Sciatic nerve (tissue), 2 donors: ENCODE measurements at regions not wholly inside any gene's neighbourhood (a gene's known extent, or its start where the extent isn't known, plus 50 kb on each side); places are given as distances from the start of the nearest gene placed in this dataset.
"Not testable (repeated sequence)": the region's sequence is repeated elsewhere in the genome, so short reads cannot be mapped to it uniquely, and the experiment has no call there.

Experiments used
- ATAC-seq: fragments of 200-7000 bp; cut with Tn5 transposase; one replicate; pipeline ENCODE4 v1.9.1; 2020; ENCODE audit warnings: mild to moderate bottlenecking, moderate library complexity
- DNase-seq: peaks from one replicate; pipeline ENCODE4 v3.0.0-alpha.2; 2020; ENCODE audit warnings: low spot score
- intact Hi-C: fragments of 100-400 bp; cut with DNase I; formaldehyde crosslinking; loops from one replicate; pipeline ENCODE4 v1.14.2; 2022
- donor health status: DM: no; HTN: no; CAD: no.
- donor health status: DM: no; HTN: no; CAD: no.

- intact Hi-C loops, ATAC-seq, DNase-seq: not testable (repeated sequence)
These were observed 182.3 kb upstream of the DAAM1 start for GRCh38 chr14:59006179-59006578.

- intact Hi-C loops = no loop called here
- no peak for DNase-seq
- no peak for ATAC-seq
These were observed 178.5 kb upstream of the DAAM1 start for GRCh38 chr14:59009967-59010366.

GRCh38 chr14:59013672-59014298 is 174.7 kb upstream of the DAAM1 start:
- ATAC-seq (no peak), DNase-seq (no peak)
- intact Hi-C loops = no loop called here

- ATAC-seq = no peak
- intact Hi-C loops = no loop called here
- DNase-seq = no peak
These were observed 173.0 kb upstream of the DAAM1 start for GRCh38 chr14:59015482-59015881.

- no peak for ATAC-seq
- DNase-seq = no peak
- intact Hi-C loops = no loop called here
These were observed 171.0 kb upstream of the DAAM1 start for GRCh38 chr14:59017285-59017965.

GRCh38 chr14:59018460-59018859 is 170.0 kb upstream of the DAAM1 start:
- ATAC-seq (no peak), DNase-seq (no peak)
- intact Hi-C loops = no loop called here

GRCh38 chr14:59018978-59019377 is 169.5 kb upstream of the DAAM1 start:
- intact Hi-C loops = no loop called here
- ATAC-seq (no peak), DNase-seq (no peak)

- ATAC-seq (no peak), DNase-seq (no peak)
- intact Hi-C loops = no loop called here
These were observed 168.1 kb upstream of the DAAM1 start for GRCh38 chr14:59020382-59020781.

GRCh38 chr14:59022144-59022543 is 166.3 kb upstream of the DAAM1 start:
- DNase-seq = no peak
- intact Hi-C loops = no loop called here
- no peak for ATAC-seq

GRCh38 chr14:59026081-59026480 is 162.4 kb upstream of the DAAM1 start:
- no peak for ATAC-seq
- intact Hi-C loops = no loop called here
- no peak for DNase-seq

- DNase-seq, ATAC-seq, intact Hi-C loops: not testable (repeated sequence)
These were observed 161.8 kb upstream of the DAAM1 start for GRCh38 chr14:59026640-59027039.

- peak; percentile 88 for ATAC-seq
- peak; percentile 70 for DNase-seq
- intact Hi-C loops = no loop called here
These were observed 159.8 kb upstream of the DAAM1 start for GRCh38 chr14:59028476-59029202.

- DNase-seq (no peak), ATAC-seq (no peak)
- intact Hi-C loops = no loop called here
These were observed 155.6 kb upstream of the DAAM1 start for GRCh38 chr14:59032826-59033225.

- ATAC-seq (no peak), DNase-seq (no peak)
- intact Hi-C loops = no loop called here
These were observed 152.3 kb upstream of the DAAM1 start for GRCh38 chr14:59036134-59036533.

GRCh38 chr14:59037086-59037485 is 151.4 kb upstream of the DAAM1 start:
- no peak for DNase-seq
- ATAC-seq = no peak
- intact Hi-C loops = no loop called here

- intact Hi-C loops = no loop called here
- ATAC-seq = no peak
- DNase-seq = no peak
These were observed 150.8 kb upstream of the DAAM1 start for GRCh38 chr14:59037620-59038019.

- ATAC-seq = no peak
- no peak for DNase-seq
- intact Hi-C loops = no loop called here
These were observed 149.7 kb upstream of the DAAM1 start for GRCh38 chr14:59038746-59039145.

GRCh38 chr14:59041308-59041707 is 147.2 kb upstream of the DAAM1 start:
- intact Hi-C loops = no loop called here
- no peak for ATAC-seq

GRCh38 chr14:59044707-59045106 is 143.8 kb upstream of the DAAM1 start:
- DNase-seq (no peak), ATAC-seq (no peak)
- intact Hi-C loops = no loop called here

More at GRCh38 chr14:59041308-59041707, 147.2 kb upstream of the DAAM1 start:
- DNase-seq = no peak

- DNase-seq = no peak
- peak; percentile 59 for ATAC-seq
- intact Hi-C loops = no loop called here
These were observed 141.7 kb upstream of the DAAM1 start for GRCh38 chr14:59046746-59047145.
